Left cardiac atrium (tissue), 4 donors: ENCODE measurements at regions not wholly inside any gene's neighbourhood (a gene's known extent, or its start where the extent isn't known, plus 50 kb on each side); places are given as distances from the start of the nearest gene placed in this dataset.

Experiments
- ATAC-seq, 2 donors: fragments of 200-7000 bp; cut with Tn5 transposase; one replicate each; pipeline ENCODE4 v1.9.1; 2020; ENCODE audit warnings: mild to moderate bottlenecking in 2 of 2, moderate library complexity in 2 of 2
- DNase-seq: peaks from one replicate; pipeline ENCODE4 v3.0.0-alpha.2; 2020
- intact Hi-C, 2 donors: fragments of 100-400 bp; cut with DNase I; formaldehyde crosslinking; loops; one replicate each; pipeline versions ENCODE4 v1.14.1 to v1.15.1; 2022 to 2023
- donor health status: DM: no; HTN: yes; CAD: no.
- donor health status: DM: no; HTN: yes; CAD: no; lungs with severe emphysema.
- donor health status: DM: yes; HTN: yes; CAD: no.
- donor health status: Dilated cardiomyopathy.

- ATAC-seq, result no peak
- intact Hi-C loops, result no loop called here
- DNase-seq, result no peak
Measured at GRCh38 chr3:152785051-152785450, 49.9 kb upstream of the P2RY1 start.
